CD4-positive, alpha-beta T cell treated with Interleukin-17A for 1 hour (primary cell): ENCODE measurements at regions not wholly inside any gene's neighbourhood (a gene's known extent, or its start where the extent isn't known, plus 50 kb on each side); places are given as distances from the start of the nearest gene placed in this dataset.
"Not testable (repeated sequence)": the region's sequence is repeated elsewhere in the genome, so short reads cannot be mapped to it uniquely, and the experiment has no call there.

ENCODE experiments used
- DNase-seq: peaks from one replicate; pipeline ENCODE4 v3.0.0-alpha.2; 2020

DNA sequence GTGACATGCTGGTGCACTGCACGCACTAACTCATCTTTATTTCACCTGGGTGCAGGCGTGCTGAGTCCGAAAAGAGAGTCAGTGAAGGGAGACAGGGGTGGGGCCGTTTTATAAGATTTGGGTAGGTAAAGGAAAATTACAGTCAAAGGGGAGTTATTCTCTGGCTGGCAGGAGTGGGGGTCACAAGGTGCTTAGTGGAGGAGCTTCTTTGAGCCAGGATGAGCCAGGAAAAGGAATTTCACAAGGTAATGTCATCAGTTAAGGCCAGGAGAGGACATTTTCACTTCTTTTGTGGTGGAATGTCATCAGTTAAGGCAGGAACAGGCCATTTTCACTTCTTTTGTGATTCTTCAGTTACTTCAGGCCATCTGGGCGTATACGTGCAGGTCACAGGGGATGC, 1734.9 kb downstream of the SLITRK5 start:
- DNase-seq: not testable (repeated sequence)

DNA sequence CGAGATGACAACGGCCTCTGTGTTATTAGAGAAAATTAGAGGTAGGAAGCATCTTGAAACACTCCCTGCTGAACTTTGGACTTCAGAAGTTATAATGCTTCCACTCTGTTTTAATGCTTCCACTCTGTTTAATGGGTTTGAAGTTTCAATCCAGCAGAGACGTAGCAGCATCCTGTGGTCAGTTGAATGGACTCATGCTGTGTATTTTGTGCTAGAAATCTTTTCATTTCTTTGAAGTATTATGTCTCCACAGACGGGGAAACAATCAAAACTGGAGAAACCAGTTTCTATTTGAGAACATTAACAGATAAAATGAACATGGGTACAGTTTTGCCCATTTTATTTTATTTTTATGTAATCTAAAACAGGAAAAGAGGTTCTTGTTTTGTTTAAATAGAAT, 1736.2 kb downstream of the SLITRK5 start:
- DNase-seq: no peak

DNA sequence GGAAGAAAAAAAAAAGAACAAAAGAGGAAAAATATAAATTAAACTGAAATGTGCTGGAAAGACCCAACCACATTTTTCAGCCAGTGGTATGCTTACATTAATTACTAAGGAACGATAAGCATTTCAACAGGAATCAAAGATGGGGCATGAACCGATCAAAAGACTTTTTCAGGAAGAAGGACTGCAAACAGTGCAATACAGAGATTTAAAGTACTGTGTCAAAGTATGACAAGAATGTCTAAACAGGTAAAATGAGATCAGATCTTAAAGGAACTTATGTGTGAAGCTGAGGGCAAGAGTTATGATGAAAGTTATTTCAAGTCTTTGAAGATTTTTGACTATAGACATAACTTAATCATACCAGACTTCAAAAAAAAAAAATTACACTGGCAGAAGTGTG, 1761.8 kb downstream of the SLITRK5 start:
- no peak for DNase-seq

DNA sequence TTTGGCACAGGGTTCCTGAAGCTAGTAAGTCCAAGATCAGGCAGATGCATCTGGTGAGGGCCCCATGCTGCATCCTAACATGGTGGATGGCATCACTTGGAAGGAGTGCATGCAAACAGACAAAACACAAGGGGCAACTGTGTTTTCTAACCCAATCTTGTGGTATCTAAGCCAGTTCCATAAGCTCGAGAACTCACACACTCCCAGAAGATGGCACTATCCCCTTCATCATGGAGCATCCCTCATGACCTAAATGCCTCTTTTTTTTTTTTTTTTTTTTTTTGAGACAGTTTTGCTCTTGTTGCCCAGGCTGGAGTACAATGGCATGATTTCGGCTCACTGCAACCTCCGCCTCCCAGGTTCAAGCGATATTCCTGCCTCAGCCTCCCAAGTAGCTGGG, 1763.5 kb downstream of the SLITRK5 start:
- DNase-seq: not testable (repeated sequence)

DNA sequence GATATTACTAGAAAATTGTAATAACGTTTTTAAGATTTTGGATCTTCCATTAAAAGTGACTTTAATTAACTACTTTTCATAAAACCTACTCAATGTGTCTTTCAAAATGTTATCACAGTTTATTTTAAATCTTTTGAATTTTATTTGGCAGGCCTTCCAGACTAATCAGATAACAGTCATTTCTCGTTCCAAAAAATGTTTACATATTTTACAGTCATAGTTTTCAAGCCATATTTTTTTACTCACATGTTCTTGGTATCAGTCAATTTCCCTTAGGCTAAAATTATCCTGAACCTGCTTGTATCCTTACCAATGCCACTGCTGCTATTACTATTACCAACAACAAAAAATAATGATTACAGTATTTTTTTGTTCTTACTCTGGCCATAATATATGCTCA, 1783.5 kb downstream of the SLITRK5 start:
- DNase-seq: no peak

DNA sequence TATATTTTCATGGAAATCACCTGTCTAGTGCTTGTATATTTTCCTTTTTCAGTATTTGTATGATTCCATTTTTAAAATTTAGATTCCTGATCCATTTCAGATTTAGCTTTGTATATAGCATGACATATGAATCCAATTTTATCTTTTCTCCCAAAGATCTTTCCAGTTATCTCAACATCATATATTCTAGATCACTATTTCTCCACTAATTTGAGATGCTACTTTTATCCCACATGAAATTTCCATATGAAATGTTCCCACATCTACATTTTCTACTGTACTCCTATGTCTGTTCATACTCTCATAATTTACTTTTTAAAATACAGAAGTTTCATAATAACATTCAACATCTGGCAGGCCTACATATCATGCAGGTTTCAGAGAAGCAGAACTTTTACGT, 1784.1 kb downstream of the SLITRK5 start:
- DNase-seq: no peak

DNA sequence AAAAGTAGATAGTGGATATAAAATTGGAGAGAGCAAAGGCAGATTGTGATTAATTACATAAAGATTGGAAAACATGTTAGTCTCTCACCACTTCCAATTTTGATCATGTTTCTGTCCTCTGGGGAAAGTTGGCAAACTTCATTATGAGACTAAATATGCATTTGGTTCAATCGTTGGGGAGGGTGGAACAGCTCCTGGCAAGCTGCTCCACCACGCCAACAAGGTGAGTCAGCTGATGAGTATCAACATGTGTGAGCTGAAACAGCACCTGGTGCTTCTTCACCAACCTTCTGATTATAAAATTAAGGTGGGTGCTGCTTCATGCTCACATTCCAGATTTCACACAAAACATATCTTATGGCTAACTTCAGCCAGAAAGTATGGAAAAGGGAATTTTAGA, 1784.6 kb downstream of the SLITRK5 start:
- DNase-seq: no peak

DNA sequence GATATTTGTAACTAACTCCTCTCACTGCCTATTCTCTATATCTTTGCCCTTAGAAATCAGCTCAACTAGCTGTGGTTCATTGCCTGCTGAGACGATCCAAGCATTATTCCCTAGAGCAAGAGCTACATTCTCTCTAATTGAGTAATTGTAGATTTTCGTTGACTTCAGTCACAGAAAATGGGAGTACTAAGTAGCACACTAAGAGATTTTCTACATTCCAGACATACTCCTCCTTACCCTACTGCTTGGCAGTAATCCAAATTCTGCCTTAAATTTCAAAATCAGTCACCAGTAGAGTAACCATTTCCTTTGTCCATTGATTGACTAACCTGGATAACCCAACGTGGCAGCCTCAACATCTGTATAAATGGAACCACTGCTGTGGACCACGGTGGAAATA, 1786.8 kb downstream of the SLITRK5 start:
- DNase-seq: no peak

DNA sequence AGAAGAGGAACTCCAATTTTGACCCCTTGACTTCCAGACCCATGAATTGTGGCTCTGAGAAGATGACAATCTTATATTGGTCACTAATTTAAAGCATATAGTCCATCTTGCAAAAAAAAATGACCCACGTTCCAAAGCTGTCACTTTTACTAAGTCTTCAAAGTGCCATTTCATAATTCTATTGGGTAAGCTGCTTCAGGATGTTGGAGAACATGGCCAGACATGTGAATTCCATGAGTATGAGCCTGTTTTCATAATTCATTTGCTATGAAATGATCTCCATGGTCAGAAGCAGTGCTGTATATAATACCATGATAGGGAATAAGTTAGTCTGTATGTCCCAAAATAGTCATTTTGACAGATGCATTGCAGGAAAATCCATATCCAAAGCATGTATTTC, 1787.3 kb downstream of the SLITRK5 start:
- DNase-seq: no peak

DNA sequence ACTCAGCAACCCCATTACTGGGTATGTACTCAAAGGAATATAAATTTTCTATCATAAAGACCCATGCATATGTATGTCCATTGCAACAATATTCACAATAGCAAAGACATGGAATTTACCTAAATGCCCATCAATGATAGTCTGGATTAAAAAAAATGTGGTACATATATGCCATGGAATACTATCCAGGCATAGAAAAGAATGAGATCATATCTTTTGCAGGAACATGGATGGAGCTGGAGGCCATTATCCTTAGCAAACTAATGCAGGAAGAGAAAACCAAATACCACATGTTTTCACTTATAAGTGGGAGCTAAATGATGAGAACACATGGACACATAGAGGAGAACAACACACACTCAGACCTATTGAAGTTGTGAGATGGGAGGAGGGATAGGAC, 1789.7 kb downstream of the SLITRK5 start:
- DNase-seq: not testable (repeated sequence)

DNA sequence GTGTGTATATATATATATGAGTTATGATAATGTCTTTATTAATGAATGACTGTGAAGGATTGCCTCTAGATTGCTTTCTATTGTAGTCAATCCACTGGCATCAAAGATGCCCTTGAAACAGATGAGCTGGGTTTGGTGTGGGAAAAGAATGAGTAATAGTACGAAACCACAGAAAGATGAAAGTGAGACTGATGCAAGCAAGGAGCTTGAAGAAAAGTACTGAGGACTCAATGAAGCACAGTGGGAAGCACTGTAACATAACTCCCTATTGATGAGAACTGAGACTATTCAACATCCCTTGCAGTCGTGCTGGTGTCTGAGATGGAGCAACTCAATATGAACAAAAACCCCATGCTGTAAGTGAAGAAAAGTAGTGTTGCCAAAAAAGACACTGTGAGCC, 1794.2 kb downstream of the SLITRK5 start:
- DNase-seq: no peak

DNA sequence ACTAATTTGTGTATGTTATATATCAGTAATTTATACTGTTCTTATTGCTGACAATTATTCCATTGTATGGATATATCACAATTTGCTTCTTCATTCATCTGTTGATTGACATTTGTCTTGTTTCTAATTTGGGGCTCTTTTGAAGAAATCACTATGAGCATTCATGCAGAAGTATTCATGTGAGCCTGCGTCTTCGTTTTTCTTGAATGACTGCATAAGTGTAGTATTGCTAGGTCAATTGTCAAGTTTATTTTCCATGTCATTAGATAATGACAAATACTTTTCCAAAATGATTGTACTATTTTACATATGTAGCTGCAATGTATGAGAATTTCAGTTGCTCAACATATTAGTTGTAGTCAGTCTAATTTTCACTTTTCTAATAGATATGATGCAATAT, 1796.9 kb downstream of the SLITRK5 start:
- DNase-seq: no peak

DNA sequence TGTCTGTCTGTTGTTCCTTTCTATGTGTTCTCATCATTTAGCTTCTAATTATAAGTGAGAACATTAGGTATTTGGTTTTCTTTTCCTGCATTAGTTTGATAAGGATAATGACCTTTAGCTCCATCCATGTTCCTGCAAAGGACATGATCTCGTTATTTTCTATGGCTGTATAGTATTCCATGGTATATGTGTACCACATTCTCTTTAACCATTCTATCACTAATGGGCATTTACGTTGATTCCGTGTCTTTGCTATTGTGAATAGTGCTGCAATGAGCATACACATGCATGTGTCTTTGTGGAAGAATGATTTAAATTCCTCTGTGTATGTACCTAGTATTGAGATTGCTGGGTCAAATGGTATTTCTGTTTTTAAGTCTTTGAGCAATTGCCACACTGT, 1799.7 kb downstream of the SLITRK5 start:
- DNase-seq: no peak

DNA sequence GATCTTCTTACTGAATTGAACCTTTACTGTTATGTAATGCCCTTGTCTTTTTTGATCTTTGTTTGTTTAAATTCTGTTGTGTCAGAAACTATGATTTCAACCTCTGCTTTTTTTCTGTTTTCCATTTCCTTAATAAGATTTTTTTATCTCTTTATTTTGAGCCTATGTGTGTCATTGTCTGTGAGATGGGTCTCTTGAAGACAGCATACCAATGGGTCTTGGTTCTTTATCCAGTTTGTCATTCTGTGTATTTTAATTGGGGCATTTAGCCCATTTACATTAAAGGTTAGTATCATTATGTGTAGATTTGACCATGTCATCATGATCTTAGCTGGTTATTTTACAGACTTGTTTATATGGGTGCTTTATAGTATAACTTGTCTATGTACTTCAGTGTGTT, 1803.3 kb downstream of the SLITRK5 start:
- no peak for DNase-seq

DNA sequence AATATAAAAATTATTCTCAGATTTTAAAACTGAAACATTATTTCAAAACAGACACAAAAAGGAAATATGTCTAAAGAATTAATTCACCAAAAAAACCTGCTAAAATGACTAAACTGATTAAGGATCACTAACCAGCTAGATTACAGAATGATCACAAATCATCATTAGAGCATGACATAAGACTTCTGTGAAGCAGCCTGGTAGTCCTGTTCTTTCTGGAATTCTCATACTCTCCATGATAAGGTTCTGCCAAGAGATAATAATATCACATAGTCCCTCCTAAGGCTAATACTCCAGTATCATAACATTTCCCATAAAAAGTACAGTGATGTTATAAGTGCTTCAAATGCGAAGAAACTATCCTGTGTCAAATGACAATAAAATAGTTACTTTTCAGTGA, 1814.9 kb downstream of the SLITRK5 start:
- DNase-seq: no peak

DNA sequence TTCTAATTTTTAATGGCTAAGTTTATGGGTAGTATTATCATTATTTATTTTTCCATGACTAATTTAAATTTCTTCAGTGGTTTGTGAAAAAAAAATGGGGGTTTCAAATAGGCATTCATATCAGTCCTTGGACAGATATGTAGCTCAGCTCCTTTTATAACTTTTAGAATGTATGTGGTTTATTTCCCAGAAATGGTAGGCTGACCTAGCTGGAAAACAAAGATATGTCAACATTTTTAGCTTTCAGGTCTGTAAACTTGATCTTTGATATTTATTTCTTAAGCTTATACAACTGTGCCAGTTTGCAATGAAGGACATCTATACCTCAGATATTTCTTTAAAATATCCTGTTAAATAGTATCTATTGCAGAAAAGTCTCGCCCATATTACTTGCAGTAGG, 1815.5 kb downstream of the SLITRK5 start:
- DNase-seq: no peak

DNA sequence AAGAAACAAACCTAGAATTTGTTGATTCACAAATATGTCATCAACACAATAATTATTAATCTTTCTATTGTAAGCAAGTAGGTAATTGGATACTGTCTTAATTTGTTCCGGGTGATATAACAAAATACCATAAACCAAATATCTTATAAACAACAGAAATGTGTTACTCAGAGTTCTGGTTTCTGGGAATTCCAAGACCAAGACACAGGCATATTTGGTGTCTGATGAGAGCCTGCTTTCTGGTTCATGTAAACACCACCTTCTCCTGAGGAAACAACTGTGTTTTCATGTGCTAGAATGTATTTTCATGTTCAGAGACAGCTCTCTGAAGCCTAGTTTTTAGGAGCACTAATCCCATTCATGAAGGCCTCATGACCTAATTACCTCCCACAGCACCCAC, 1819.5 kb downstream of the SLITRK5 start:
- DNase-seq: no peak

DNA sequence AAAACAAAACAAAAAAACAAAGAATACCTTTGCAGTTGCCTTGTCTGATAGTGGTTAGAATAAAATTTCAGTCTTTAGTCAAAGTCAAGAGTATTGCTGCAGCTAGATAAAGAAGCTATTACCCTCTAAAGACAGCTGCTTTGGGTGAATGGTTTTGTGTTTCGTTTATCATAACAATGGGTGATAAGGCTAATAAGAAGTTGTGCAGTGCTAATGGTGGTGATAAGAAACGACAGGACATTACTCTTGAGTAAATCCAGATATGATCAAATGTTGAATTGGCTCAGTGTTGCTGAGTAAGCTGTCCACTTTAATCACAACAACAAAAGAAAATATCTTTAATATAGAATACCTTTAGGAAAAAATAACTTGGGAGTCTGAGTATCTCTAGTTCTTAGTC, 1825.3 kb downstream of the SLITRK5 start:
- DNase-seq: no peak

DNA sequence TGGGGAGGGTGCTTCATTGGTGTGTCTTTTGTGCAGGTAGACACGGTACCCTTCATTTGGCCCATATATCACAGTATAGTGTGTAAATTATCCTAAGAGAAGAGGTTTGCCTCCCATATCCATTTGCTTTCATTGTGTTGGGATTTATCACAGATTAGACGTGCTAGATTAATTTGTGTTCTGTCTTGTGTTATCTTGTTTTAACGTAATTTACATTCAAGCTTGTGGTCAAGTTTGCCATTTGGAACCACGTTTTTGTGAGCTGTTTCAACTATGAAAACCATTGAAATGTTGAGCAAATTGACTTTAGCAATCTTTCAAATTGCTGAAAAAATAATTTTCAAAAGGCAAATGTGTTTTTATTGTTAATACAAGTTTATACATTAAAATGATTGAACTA, 1826.5 kb downstream of the SLITRK5 start:
- DNase-seq: no peak

DNA sequence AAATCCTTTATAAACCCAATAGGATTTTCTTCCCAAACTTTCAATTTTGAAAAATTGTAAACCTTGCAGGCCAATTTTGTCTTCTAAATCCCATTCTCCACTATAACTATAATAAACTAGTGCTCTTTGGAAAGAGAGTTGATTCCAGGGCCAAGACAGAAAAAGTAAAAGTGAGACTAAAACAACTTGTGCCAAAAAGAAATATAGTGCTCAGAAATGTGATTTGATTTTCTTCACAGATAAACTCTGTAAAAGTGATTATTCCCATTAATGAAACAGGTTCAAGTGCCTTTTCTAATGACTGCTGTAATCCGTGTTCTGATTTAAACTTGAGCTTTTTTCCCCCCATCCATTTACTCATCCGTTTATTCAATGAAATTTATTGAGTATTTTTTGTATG, 1831.1 kb downstream of the SLITRK5 start:
- DNase-seq: no peak

DNA sequence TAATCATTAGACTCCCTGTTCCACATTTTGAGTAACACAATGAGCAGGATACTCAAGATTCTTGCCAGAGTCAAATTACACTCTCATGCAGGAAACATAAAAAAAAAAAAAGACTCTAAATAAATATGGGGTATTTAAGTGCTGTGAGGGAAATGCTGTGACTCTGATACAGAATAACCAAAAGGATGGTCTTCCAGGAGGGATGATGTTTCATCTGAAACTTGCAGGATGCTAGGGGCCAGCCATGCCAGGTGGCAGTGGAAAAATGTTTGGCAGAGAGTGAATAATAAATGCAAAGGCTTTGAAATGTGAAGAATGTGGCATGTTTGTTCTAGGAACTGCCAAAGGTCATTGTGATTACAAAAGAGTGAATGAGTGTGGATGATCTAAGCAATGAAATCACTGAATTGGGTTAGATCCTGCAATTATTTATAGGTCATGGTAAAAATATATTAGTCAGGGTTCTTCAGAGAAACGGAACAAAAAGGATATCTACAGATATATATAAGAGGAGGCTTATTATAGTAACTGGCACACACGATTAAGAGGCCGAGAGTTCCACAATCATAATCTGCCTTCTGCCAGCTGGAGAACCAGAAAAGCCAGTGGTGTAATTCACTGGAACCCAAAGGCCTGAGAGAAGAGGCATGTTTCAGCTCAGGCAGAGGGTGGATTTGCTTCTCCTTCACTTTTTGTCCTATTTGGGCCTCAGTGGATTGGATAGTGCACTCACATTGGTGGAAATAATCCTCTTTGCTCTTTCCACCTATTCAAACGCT, 1832.8 kb upstream of the MIR17HG start:
- no peak for DNase-seq

DNA sequence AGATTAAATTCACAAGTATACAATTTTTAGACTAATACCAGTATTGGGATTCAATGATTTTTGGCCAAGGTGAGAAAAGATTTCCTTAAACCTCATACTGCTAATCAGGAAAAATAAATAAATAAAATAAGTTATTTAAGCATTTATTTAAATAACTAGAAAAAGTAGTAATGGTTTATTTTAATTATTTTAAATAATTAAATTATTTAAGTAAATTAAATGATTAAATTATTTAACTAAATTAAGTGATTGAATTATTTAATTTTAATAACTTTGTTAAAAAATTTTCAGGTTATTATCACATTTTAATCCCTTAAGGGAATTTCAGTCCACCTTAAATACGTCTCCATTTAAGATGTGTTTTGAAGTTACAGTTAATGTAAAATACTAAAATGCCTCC, 1831.5 kb upstream of the MIR17HG start:
- DNase-seq: no peak

DNA sequence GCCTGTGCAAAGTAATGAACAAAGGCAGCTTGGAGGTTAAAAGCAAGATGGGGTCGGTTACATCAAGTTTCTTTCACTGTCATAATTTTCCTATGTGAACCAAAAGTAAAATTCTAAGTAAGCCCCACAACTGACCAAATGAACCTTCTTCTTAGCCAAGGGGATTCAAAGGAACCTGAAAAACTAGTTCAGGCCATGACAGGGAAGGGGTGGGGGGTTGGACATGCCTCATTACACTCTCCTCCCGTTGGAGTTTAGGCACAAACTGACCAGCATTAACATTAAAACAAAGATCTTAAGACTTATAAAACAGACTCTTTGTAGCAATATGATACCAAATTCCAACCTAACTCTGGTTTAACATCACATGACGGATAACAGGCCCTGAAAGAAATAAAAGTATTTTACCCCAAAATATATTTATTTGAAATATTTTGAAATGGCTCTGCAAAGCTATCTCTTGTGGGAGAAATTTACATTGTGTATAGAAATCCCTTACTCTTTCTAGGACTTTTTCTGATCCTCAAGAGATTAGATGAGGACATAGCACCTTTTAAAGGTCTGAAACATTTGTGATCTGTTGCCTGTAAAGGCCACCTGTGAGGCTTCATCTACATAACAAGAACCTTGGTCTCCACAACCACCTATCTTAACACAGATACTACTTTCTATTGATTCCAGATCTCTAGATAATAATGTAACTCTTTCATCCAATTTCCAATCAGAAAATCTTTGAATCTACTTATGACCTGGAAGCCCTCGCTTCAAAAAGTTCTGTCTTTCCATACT, 1829.0 kb upstream of the MIR17HG start:
- no peak for DNase-seq

DNA sequence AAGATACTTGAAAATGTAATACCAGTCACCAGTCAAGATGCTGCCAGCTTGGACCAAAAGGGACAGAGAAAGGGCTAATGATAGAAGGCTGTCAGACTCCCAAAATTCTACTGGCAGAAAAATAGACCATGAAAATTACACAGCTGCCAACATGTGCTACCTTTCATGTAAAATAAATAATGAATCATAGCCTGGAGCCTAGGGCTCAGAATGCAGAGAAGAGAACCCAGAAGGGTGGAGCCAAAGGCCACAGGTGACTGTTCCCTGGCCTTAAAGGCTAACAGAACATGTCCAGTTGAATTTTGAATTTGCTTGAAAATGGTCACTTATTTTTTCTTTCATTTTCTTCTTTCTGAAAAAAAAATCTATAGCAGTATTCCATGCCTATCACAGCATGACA, 1827.0 kb upstream of the MIR17HG start:
- DNase-seq: no peak

DNA sequence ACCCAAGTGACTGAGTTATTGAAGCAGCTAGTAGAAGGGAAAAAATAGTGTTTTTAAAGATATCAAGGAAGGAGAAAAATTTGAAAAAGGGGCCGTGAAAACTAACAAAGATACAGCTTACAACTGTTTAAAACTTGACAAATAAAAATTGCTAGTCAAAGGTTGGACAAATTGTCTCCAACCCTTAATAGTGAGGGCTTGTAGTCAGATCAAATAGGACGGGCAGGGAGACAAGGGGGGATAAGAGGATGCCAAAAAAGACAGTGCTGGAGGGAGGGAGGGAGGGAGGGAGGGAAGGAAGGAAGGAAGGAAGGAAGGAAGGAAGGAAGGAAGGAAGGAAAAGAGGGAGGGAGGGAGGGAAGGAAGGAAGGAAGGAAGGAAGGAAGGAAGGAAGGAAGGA, 1825.8 kb upstream of the MIR17HG start:
- not testable (repeated sequence) for DNase-seq
